ENCODE measurements at regions not wholly inside any gene's neighbourhood (a gene's known extent, or its start where the extent isn't known, plus 50 kb on each side); places are given as distances from the start of the nearest gene placed in this dataset.

GRCh38 chr9:80571953-80572352, 1000.2 kb downstream of the TLE4 start:
- no peak overlapping the region for H3K4me3 ChIP-seq
- ChIA-PET POLR2A (no interaction called here), SMC1A (ENCODE audit: uncharacterized antibody, unreplicated experiment) (no interaction called here), RAD21 (ENCODE audit: unreplicated experiment) (no interaction called here), CTCF (no interaction called here)
- H4K20me1 ChIP-seq (ENCODE audit: control insufficient read depth, insufficient read depth): no peaks in the 10 kb centered on the region
- H3K4me2 ChIP-seq (ENCODE audit: control insufficient read depth, insufficient read depth): no peak overlapping the region
- no peak overlapping the region for H3K27ac ChIP-seq (ENCODE audit: control insufficient read depth, insufficient read depth)
- TF ChIP-seq, protein P1, sequence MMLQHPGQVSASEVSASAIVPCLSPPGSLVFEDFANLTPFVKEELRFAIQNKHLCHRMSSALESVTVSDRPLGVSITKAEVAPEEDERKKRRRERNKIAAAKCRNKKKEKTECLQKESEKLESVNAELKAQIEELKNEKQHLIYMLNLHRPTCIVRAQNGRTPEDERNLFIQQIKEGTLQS (IDR thresholded peaks at IDR 0.05; ENCODE audit: borderline replicate concordance, extremely low read depth, low read depth, low read length): no peak
- TF ChIP-seq, protein P2, sequence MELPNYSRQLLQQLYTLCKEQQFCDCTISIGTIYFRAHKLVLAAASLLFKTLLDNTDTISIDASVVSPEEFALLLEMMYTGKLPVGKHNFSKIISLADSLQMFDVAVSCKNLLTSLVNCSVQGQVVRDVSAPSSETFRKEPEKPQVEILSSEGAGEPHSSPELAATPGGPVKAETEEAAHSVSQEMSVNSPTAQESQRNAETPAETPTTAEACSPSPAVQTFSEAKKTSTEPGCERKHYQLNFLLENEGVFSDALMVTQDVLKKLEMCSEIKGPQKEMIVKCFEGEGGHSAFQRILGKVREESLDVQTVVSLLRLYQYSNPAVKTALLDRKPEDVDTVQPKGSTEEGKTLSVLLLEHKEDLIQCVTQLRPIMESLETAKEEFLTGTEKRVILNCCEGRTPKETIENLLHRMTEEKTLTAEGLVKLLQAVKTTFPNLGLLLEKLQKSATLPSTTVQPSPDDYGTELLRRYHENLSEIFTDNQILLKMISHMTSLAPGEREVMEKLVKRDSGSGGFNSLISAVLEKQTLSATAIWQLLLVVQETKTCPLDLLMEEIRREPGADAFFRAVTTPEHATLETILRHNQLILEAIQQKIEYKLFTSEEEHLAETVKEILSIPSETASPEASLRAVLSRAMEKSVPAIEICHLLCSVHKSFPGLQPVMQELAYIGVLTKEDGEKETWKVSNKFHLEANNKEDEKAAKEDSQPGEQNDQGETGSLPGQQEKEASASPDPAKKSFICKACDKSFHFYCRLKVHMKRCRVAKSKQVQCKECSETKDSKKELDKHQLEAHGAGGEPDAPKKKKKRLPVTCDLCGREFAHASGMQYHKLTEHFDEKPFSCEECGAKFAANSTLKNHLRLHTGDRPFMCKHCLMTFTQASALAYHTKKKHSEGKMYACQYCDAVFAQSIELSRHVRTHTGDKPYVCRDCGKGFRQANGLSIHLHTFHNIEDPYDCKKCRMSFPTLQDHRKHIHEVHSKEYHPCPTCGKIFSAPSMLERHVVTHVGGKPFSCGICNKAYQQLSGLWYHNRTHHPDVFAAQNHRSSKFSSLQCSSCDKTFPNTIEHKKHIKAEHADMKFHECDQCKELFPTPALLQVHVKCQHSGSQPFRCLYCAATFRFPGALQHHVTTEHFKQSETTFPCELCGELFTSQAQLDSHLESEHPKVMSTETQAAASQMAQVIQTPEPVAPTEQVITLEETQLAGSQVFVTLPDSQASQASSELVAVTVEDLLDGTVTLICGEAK (IDR thresholded peaks at IDR 0.05; ENCODE audit: borderline replicate concordance): no peak
- no peak overlapping the region for H3K9ac ChIP-seq (ENCODE audit: control insufficient read depth, insufficient read depth, low read length)
- intact Hi-C loops (cut with micrococcal nuclease; ENCODE audit: unreplicated experiment) (no loop called here), in situ Hi-C loops (cut with MboI) (no loop called here)
- DNase-seq (ENCODE audit: low read depth, low spot score) (no peak), FAIRE-seq (no peak), ATAC-seq (no peak)
- H3K4me1 ChIP-seq (ENCODE audit: control insufficient read depth, insufficient read depth, low read length): no peaks in the 10 kb centered on the region
- no peaks in the 10 kb centered on the region for H3K79me2 ChIP-seq (ENCODE audit: control insufficient read depth, insufficient read depth, low read length)
- BruUV-seq (replicated peaks): no TSS peak
- no peaks in the 10 kb centered on the region for H3K9me3 ChIP-seq (replicated peaks; ENCODE audit: control insufficient read depth, insufficient read depth, low read length)
- 2% methylated on average over 3 of the region's 3 CpGs for WGBS (ENCODE audit: insufficient coverage, insufficient replicate concordance, low lambda C conversion rate, missing lambda C conversion rate)
- H3K27me3 ChIP-seq (replicated peaks in 1 of 2; ENCODE audit: control insufficient read depth in 2 of 2, insufficient read depth in 2 of 2, low read length in 1 of 2): no peaks in the 10 kb centered on the region
- no peaks in the 10 kb centered on the region for H3K36me3 ChIP-seq (ENCODE audit: control insufficient read depth in 2 of 2, insufficient read depth in 2 of 2, low read length in 1 of 2)
- H2AFZ ChIP-seq (ENCODE audit: control insufficient read depth, low read depth, low read length): no peak overlapping the region

DNA sequence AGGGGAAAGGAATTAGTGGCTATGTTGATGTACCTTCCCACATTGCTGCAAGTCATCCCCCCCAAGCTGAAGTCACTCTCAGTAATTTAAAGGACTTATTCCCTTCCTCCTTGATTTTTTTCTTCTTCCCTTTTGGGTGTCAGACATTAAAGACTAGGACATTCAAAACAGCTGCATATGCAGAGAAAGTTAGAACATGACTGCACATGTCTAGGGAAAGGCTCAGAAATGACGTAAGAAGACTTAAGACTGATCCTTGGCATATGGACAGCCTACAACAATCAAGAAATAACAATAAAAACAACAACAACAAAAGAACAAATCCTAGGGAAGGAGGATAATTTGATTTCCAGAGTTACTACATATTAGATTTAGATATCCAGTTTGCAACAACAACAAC, 997.5 kb downstream of the TLE4 start:
- intact Hi-C loops (cut with micrococcal nuclease; ENCODE audit: unreplicated experiment) (no loop called here), in situ Hi-C loops (cut with MboI) (no loop called here)
- no peak for ATAC-seq
- H3K4me2 ChIP-seq (ENCODE audit: control insufficient read depth, insufficient read depth): no peak overlapping the region
- no peak overlapping the region for H2AFZ ChIP-seq (ENCODE audit: control insufficient read depth, low read depth, low read length)
- H3K27ac ChIP-seq (ENCODE audit: control insufficient read depth, insufficient read depth): no peak overlapping the region
- 0% methylated on average over 1 of the region's 1 CpG for WGBS (ENCODE audit: insufficient coverage, insufficient replicate concordance, low lambda C conversion rate, missing lambda C conversion rate)
- RAD21 ChIA-PET (ENCODE audit: unreplicated experiment): no interaction called here
- no peak overlapping the region for H3K4me3 ChIP-seq
- H3K9ac ChIP-seq (ENCODE audit: control insufficient read depth, insufficient read depth, low read length): no peak overlapping the region
- SMC1A ChIA-PET (ENCODE audit: uncharacterized antibody, unreplicated experiment): no interaction called here
- no peaks in the 10 kb centered on the region for H4K20me1 ChIP-seq (ENCODE audit: control insufficient read depth, insufficient read depth)
- H3K79me2 ChIP-seq (ENCODE audit: control insufficient read depth, insufficient read depth, low read length): no peaks in the 10 kb centered on the region
- no peak for TF ChIP-seq EP300 (IDR thresholded peaks at IDR 0.05; ENCODE audit: borderline replicate concordance in 1 of 2, control insufficient read depth in 1 of 2, low read depth in 2 of 2, low read length in 2 of 2)
- no peaks in the 10 kb centered on the region for H3K27me3 ChIP-seq (replicated peaks in 1 of 2; ENCODE audit: control insufficient read depth in 2 of 2, insufficient read depth in 2 of 2, low read length in 1 of 2)
- H3K4me1 ChIP-seq (ENCODE audit: control insufficient read depth, insufficient read depth, low read length): no peaks in the 10 kb centered on the region
- CTCF ChIA-PET: no interaction called here
- POLR2A ChIA-PET: no interaction called here
- DNase-seq (ENCODE audit: low read depth, low spot score): no peak
- no peaks in the 10 kb centered on the region for H3K36me3 ChIP-seq (ENCODE audit: control insufficient read depth in 2 of 2, insufficient read depth in 2 of 2, low read length in 1 of 2)
- no peaks in the 10 kb centered on the region for H3K9me3 ChIP-seq (replicated peaks; ENCODE audit: control insufficient read depth, insufficient read depth, low read length)
- no TSS peak for BruUV-seq (replicated peaks)
- no peak for FAIRE-seq

Measured in GM12878 (cell line).